Activated CD4-positive, alpha-beta T cell treated with anti-CD3 and anti-CD28 coated beads, Interleukin-2, amount 10 ng/mL, durations not matched to agents 24 days and 14 days (primary cell): ENCODE measurements at regions not wholly inside any gene's neighbourhood (a gene's known extent, or its start where the extent isn't known, plus 50 kb on each side); places are given as distances from the start of the nearest gene placed in this dataset.
"Not testable (repeated sequence)": the region's sequence is repeated elsewhere in the genome, so short reads cannot be mapped to it uniquely, and the experiment has no call there.

Experiments
- DNase-seq: peaks from one replicate; pipeline ENCODE4 v3.0.0; 2022
- H3K27ac Mint-ChIP-seq: one replicate; pipeline ENCODE4 v1.8.0; 2022; ENCODE audit warnings: mild to moderate bottlenecking, mixed read lengths
- H3K27me3 Mint-ChIP-seq: one replicate; pipeline ENCODE4 v1.8.0; 2022; ENCODE audit warnings: mixed read lengths
- H3K36me3 Mint-ChIP-seq: one replicate; pipeline ENCODE4 v1.8.0; 2022; ENCODE audit warnings: low read depth, mild to moderate bottlenecking, mixed read lengths
- H3K4me1 Mint-ChIP-seq: one replicate; pipeline ENCODE4 v1.8.0; 2021; ENCODE audit warnings: mixed read lengths
- H3K4me3 Mint-ChIP-seq: one replicate; pipeline ENCODE4 v1.8.0; 2022; ENCODE audit warnings: mild to moderate bottlenecking, moderate library complexity, mixed read lengths
- H3K9me3 Mint-ChIP-seq: one replicate; pipeline ENCODE4 v1.8.0; 2021; ENCODE audit warnings: mixed read lengths
- intact Hi-C: fragments of 100-400 bp; cut with micrococcal nuclease; formaldehyde crosslinking; loops from one replicate; pipeline ENCODE4 v1.15.1; 2023

- Mint-ChIP-seq H3K27ac (no peak overlapping the region), H3K27me3 (no peaks in the 10 kb centered on the region), H3K9me3 (no peaks in the 10 kb centered on the region), H3K36me3 (no peaks in the 10 kb centered on the region), H3K4me1 (no peaks in the 10 kb centered on the region), H3K4me3 (no peak overlapping the region)
- DNase-seq = peak; percentile 37
- intact Hi-C loops = no loop called here
Measured at GRCh38 chr22:49009359-49010063, 818.2 kb downstream of the BRD1 start.

- no peaks in the 10 kb centered on the region for H3K27me3 Mint-ChIP-seq
- H3K36me3 Mint-ChIP-seq = no peaks in the 10 kb centered on the region
- no peaks in the 10 kb centered on the region for H3K9me3 Mint-ChIP-seq
- H3K27ac Mint-ChIP-seq = no peak overlapping the region
- no peak overlapping the region for H3K4me3 Mint-ChIP-seq
- intact Hi-C loops = no loop called here
- no peaks in the 10 kb centered on the region for H3K4me1 Mint-ChIP-seq
- peak; percentile 24 for DNase-seq
Measured at GRCh38 chr22:49008682-49009235, 818.9 kb downstream of the BRD1 start.

GRCh38 chr22:49007013-49007653, 820.5 kb downstream of the BRD1 start:
- Mint-ChIP-seq H3K4me1 (no peaks in the 10 kb centered on the region), H3K27me3 (no peaks in the 10 kb centered on the region), H3K4me3 (no peak overlapping the region), H3K27ac (no peak overlapping the region), H3K36me3 (no peaks in the 10 kb centered on the region), H3K9me3 (no peaks in the 10 kb centered on the region)
- peak; percentile 34 for DNase-seq
- intact Hi-C loops = no loop called here

GRCh38 chr22:49006207-49007012, 821.3 kb downstream of the BRD1 start:
- H3K9me3 Mint-ChIP-seq = no peaks in the 10 kb centered on the region
- DNase-seq = peak; percentile 9
- H3K4me3 Mint-ChIP-seq = no peak overlapping the region
- H3K36me3 Mint-ChIP-seq = no peaks in the 10 kb centered on the region
- intact Hi-C loops = no loop called here
- H3K4me1 Mint-ChIP-seq = no peaks in the 10 kb centered on the region
- no peak overlapping the region for H3K27ac Mint-ChIP-seq
- H3K27me3 Mint-ChIP-seq = no peaks in the 10 kb centered on the region

GRCh38 chr22:49005557-49005956, 822.1 kb downstream of the BRD1 start:
- H3K4me1 Mint-ChIP-seq = no peaks in the 10 kb centered on the region
- no peaks in the 10 kb centered on the region for H3K36me3 Mint-ChIP-seq
- intact Hi-C loops = no loop called here
- no peak overlapping the region for H3K27ac Mint-ChIP-seq
- DNase-seq = no peak
- no peak overlapping the region for H3K4me3 Mint-ChIP-seq
- no peaks in the 10 kb centered on the region for H3K27me3 Mint-ChIP-seq
- no peaks in the 10 kb centered on the region for H3K9me3 Mint-ChIP-seq

- Mint-ChIP-seq H3K27me3 (no peaks in the 10 kb centered on the region), H3K27ac (no peak overlapping the region), H3K4me3 (no peak overlapping the region), H3K36me3 (no peaks in the 10 kb centered on the region), H3K4me1 (no peaks in the 10 kb centered on the region), H3K9me3 (no peaks in the 10 kb centered on the region)
- peak; percentile 45 for DNase-seq
- intact Hi-C loops = no loop called here
Measured at GRCh38 chr22:49004484-49005399, 822.9 kb downstream of the BRD1 start.

GRCh38 chr22:48997605-48998004, 830.1 kb downstream of the BRD1 start:
- H3K27me3 Mint-ChIP-seq, intact Hi-C loops, H3K27ac Mint-ChIP-seq, H3K36me3 Mint-ChIP-seq, H3K4me3 Mint-ChIP-seq, H3K4me1 Mint-ChIP-seq, DNase-seq, H3K9me3 Mint-ChIP-seq: not testable (repeated sequence)

- no peak overlapping the region for H3K4me3 Mint-ChIP-seq
- no peaks in the 10 kb centered on the region for H3K9me3 Mint-ChIP-seq
- intact Hi-C loops = no loop called here
- no peaks in the 10 kb centered on the region for H3K27me3 Mint-ChIP-seq
- DNase-seq = no peak
- H3K36me3 Mint-ChIP-seq = no peaks in the 10 kb centered on the region
- no peaks in the 10 kb centered on the region for H3K4me1 Mint-ChIP-seq
- no peak overlapping the region for H3K27ac Mint-ChIP-seq
Measured at GRCh38 chr22:48993655-48994054, 834.0 kb downstream of the BRD1 start.

GRCh38 chr22:48984639-48985038, 843.0 kb downstream of the BRD1 start:
- no peak overlapping the region for H3K4me3 Mint-ChIP-seq
- H3K4me1 Mint-ChIP-seq = no peaks in the 10 kb centered on the region
- intact Hi-C loops = no loop called here
- no peaks in the 10 kb centered on the region for H3K27me3 Mint-ChIP-seq
- H3K27ac Mint-ChIP-seq = no peak overlapping the region
- peaks cover 5% of the 10 kb centered on the region for H3K9me3 Mint-ChIP-seq
- no peak for DNase-seq
- no peaks in the 10 kb centered on the region for H3K36me3 Mint-ChIP-seq

GRCh38 chr22:48982321-48982905, 845.3 kb downstream of the BRD1 start:
- H3K27ac Mint-ChIP-seq = no peak overlapping the region
- no peaks in the 10 kb centered on the region for H3K36me3 Mint-ChIP-seq
- H3K27me3 Mint-ChIP-seq = no peaks in the 10 kb centered on the region
- H3K4me1 Mint-ChIP-seq = no peaks in the 10 kb centered on the region
- H3K4me3 Mint-ChIP-seq = no peak overlapping the region
- intact Hi-C loops = no loop called here
- no peak for DNase-seq
- H3K9me3 Mint-ChIP-seq = peaks cover 5% of the 10 kb centered on the region

GRCh38 chr22:48981371-48982061, 846.2 kb downstream of the BRD1 start:
- Mint-ChIP-seq H3K9me3 (peaks cover 5% of the 10 kb centered on the region), H3K4me1 (no peaks in the 10 kb centered on the region), H3K36me3 (no peaks in the 10 kb centered on the region), H3K27me3 (no peaks in the 10 kb centered on the region), H3K4me3 (no peak overlapping the region), H3K27ac (no peak overlapping the region)
- intact Hi-C loops = no loop called here
- DNase-seq = no peak

GRCh38 chr22:48980918-48981317, 846.8 kb downstream of the BRD1 start:
- intact Hi-C loops = no loop called here
- DNase-seq = no peak
- Mint-ChIP-seq H3K4me1 (no peaks in the 10 kb centered on the region), H3K9me3 (peaks cover 5% of the 10 kb centered on the region), H3K36me3 (no peaks in the 10 kb centered on the region), H3K27ac (no peak overlapping the region), H3K4me3 (no peak overlapping the region), H3K27me3 (no peaks in the 10 kb centered on the region)
